Activated T-cell treated with anti-CD3 and anti-CD28 coated beads for 4 hours (primary cell): ENCODE measurements at regions not wholly inside any gene's neighbourhood (a gene's known extent, or its start where the extent isn't known, plus 50 kb on each side); places are given as distances from the start of the nearest gene placed in this dataset.

ENCODE experiments used
- DNase-seq: peaks from one replicate; pipeline ENCODE4 v3.0.0-alpha.2; 2020

GRCh38 chr11:32039149-32039548 lies 51.7 kb upstream of the RCN1 start:
- DNase-seq: no peak

- DNase-seq: no peak
Measured at GRCh38 chr11:32034680-32035079, 56.2 kb upstream of the RCN1 start.

- no peak for DNase-seq
Measured at GRCh38 chr11:32034149-32034548, 56.7 kb upstream of the RCN1 start.

GRCh38 chr11:32033491-32033890 lies 57.4 kb upstream of the RCN1 start:
- no peak for DNase-seq

GRCh38 chr11:32033067-32033466 lies 57.8 kb upstream of the RCN1 start:
- no peak for DNase-seq

GRCh38 chr11:32032478-32032877 lies 58.4 kb upstream of the RCN1 start:
- no peak for DNase-seq

- DNase-seq: no peak
Measured at GRCh38 chr11:32032052-32032451, 58.8 kb upstream of the RCN1 start.

- no peak for DNase-seq
Measured at GRCh38 chr11:32030875-32031503, 59.9 kb upstream of the RCN1 start.

- no peak for DNase-seq
Measured at GRCh38 chr11:32029721-32030120, 61.2 kb upstream of the RCN1 start.

- no peak for DNase-seq
Measured at GRCh38 chr11:32028201-32028600, 62.7 kb upstream of the RCN1 start.

- no peak for DNase-seq
Measured at GRCh38 chr11:32026766-32027165, 64.1 kb upstream of the RCN1 start.

GRCh38 chr11:32024948-32025347 lies 65.9 kb upstream of the RCN1 start:
- DNase-seq: no peak

- no peak for DNase-seq
Measured at GRCh38 chr11:32023370-32024305, 67.2 kb upstream of the RCN1 start.

GRCh38 chr11:32018672-32019071 lies 72.2 kb upstream of the RCN1 start:
- no peak for DNase-seq

- no peak for DNase-seq
Measured at GRCh38 chr11:32016111-32016510, 74.8 kb upstream of the RCN1 start.

- no peak for DNase-seq
Measured at GRCh38 chr11:32015427-32015826, 75.4 kb upstream of the RCN1 start.

GRCh38 chr11:32013603-32014002 lies 77.3 kb upstream of the RCN1 start:
- DNase-seq: no peak

GRCh38 chr11:32012049-32012448 lies 78.8 kb upstream of the RCN1 start:
- no peak for DNase-seq

- no peak for DNase-seq
Measured at GRCh38 chr11:32008880-32009551, 81.9 kb upstream of the RCN1 start.

GRCh38 chr11:32006799-32007388 lies 84.0 kb upstream of the RCN1 start:
- DNase-seq: no peak

- no peak for DNase-seq
Measured at GRCh38 chr11:32005786-32006416, 85.0 kb upstream of the RCN1 start.

- no peak for DNase-seq
Measured at GRCh38 chr11:32003335-32003734, 87.5 kb upstream of the RCN1 start.

GRCh38 chr11:32002311-32002710 lies 88.6 kb upstream of the RCN1 start:
- DNase-seq: no peak
